ENCODE measurements at regions not wholly inside any gene's neighbourhood (a gene's known extent, or its start where the extent isn't known, plus 50 kb on each side); places are given as distances from the start of the nearest gene placed in this dataset.

DNA sequence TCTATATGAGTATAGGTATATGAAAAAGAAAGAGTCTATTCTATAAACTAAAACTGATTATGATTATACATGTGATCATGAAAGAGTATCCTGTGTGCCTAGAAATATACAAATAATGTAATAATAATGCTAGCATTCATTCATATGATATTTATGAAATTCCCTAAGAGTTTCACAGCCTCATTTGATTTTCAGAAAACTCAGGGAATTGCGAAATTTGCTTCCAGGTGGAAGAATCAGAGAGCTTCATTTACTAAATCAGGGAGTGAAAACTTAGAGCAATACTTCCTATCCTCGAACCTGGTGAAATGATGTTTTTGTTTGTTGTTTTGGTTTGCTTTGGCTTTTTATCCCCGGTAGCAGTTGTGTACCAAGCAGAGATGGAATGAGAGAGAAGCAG lies 1105.7 kb upstream of the SLIT2 start:
- Histone ChIP-seq H3K27me3 (ENCODE audit: control insufficient read depth, insufficient read depth, low read length) (no peaks in the 10 kb centered on the region), H3K36me3 (ENCODE audit: control insufficient read depth in 2 of 3, insufficient read depth in 3 of 3, low read length in 3 of 3) (no peaks in the 10 kb centered on the region), H3K4me1 (ENCODE audit: control insufficient read depth in 2 of 3, insufficient read depth in 2 of 3, low read depth in 1 of 3, low read length in 3 of 3) (no peaks in the 10 kb centered on the region), H3K4me3 (ENCODE audit: low read length in 3 of 3) (no peak overlapping the region), H3K9me3 (ENCODE audit: control insufficient read depth in 2 of 3, insufficient read depth in 1 of 3, low read length in 3 of 3) (no peaks in the 10 kb centered on the region), H3K9ac (ENCODE audit: low read length in 3 of 3) (no peak overlapping the region), H3K27ac (ENCODE audit: low read depth in 2 of 2, low read length in 2 of 2) (no peak overlapping the region)
- no peak for DNase-seq
- FAIRE-seq: no peak
- TF ChIP-seq, protein P1, sequence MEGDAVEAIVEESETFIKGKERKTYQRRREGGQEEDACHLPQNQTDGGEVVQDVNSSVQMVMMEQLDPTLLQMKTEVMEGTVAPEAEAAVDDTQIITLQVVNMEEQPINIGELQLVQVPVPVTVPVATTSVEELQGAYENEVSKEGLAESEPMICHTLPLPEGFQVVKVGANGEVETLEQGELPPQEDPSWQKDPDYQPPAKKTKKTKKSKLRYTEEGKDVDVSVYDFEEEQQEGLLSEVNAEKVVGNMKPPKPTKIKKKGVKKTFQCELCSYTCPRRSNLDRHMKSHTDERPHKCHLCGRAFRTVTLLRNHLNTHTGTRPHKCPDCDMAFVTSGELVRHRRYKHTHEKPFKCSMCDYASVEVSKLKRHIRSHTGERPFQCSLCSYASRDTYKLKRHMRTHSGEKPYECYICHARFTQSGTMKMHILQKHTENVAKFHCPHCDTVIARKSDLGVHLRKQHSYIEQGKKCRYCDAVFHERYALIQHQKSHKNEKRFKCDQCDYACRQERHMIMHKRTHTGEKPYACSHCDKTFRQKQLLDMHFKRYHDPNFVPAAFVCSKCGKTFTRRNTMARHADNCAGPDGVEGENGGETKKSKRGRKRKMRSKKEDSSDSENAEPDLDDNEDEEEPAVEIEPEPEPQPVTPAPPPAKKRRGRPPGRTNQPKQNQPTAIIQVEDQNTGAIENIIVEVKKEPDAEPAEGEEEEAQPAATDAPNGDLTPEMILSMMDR (IDR thresholded peaks at IDR 0.05; ENCODE audit: borderline replicate concordance, extremely low read depth, insufficient read depth): no peak
- intact Hi-C loops (cut with DNase I): no loop called here

DNA sequence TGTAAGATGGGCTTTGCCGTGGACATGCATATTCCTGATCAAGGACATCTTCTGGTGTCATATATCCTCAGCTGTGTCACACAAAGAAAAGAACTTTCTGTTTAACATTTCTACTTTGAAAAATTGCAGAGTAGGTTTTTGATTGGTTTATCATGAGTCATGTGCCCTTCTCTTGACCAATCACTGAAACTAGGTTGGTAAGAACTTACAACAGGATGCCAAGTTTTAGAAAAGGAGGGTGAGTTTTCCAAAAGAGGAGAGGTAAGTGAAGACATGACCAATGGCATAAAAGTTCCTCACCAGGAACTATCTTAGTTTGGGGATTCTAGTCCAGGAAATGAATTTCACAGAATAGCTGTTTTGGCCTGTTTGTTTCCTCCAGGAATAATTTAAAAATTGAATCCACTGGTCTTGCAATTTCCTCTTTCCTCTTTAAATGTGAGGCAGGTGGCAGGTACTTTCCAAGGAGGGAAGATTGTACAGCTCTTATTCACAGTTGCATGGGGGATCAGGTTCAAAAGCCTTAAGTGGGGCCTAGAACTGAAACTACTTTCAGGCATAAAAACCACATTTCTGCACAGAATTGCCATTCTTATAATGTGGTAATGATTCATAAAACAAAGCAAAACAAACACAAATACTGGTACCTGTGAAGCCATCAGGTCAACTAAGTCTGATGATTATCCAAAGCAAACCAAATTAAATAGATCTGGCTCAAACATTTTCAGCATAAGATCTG lies 1114.5 kb upstream of the LCORL start:
- Histone ChIP-seq H3K9ac (ENCODE audit: low read length in 3 of 3) (no peak overlapping the region), H3K36me3 (ENCODE audit: control insufficient read depth in 2 of 3, insufficient read depth in 3 of 3, low read length in 3 of 3) (no peaks in the 10 kb centered on the region), H3K4me1 (ENCODE audit: control insufficient read depth in 2 of 3, insufficient read depth in 2 of 3, low read depth in 1 of 3, low read length in 3 of 3) (no peaks in the 10 kb centered on the region), H3K9me3 (ENCODE audit: control insufficient read depth in 2 of 3, insufficient read depth in 1 of 3, low read length in 3 of 3) (no peaks in the 10 kb centered on the region), H3K27ac (ENCODE audit: low read depth in 2 of 2, low read length in 2 of 2) (no peak overlapping the region), H3K27me3 (ENCODE audit: control insufficient read depth, insufficient read depth, low read length) (no peaks in the 10 kb centered on the region), H3K4me3 (ENCODE audit: low read length in 3 of 3) (no peak overlapping the region)
- TF ChIP-seq, protein P1 (IDR thresholded peaks at IDR 0.05; ENCODE audit: borderline replicate concordance, extremely low read depth, insufficient read depth): no peak
- DNase-seq: no peak
- no peak for FAIRE-seq
- intact Hi-C loops (cut with DNase I): no loop called here

DNA sequence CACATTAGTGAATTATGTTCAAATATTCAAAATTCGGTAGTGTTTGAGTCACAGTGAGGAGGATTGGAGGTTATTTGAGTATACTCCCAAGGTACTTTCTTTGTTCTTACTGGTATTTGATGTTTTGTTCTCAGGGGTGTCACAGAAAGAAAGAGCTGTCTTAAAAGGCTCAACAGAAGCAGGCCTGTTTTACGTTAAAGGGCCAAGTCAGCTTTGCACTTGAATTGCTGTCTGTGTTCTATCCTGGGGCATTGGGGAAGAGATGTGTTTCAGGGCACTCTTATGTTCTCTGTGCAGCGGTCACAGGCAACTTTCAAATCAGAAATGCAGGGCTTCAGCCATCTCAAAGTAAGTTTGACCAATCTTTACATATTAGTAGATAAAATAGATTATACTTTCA lies 1113.1 kb upstream of the LCORL start:
- TF ChIP-seq, protein P1 (IDR thresholded peaks at IDR 0.05; ENCODE audit: borderline replicate concordance, extremely low read depth, insufficient read depth): no peak
- Histone ChIP-seq H3K27me3 (ENCODE audit: control insufficient read depth, insufficient read depth, low read length) (no peaks in the 10 kb centered on the region), H3K9ac (ENCODE audit: low read length in 3 of 3) (no peak overlapping the region), H3K4me3 (ENCODE audit: low read length in 3 of 3) (no peak overlapping the region), H3K4me1 (ENCODE audit: control insufficient read depth in 2 of 3, insufficient read depth in 2 of 3, low read depth in 1 of 3, low read length in 3 of 3) (no peaks in the 10 kb centered on the region), H3K27ac (ENCODE audit: low read depth in 2 of 2, low read length in 2 of 2) (no peak overlapping the region), H3K9me3 (ENCODE audit: control insufficient read depth in 2 of 3, insufficient read depth in 1 of 3, low read length in 3 of 3) (no peaks in the 10 kb centered on the region), H3K36me3 (ENCODE audit: control insufficient read depth in 2 of 3, insufficient read depth in 3 of 3, low read length in 3 of 3) (no peaks in the 10 kb centered on the region)
- FAIRE-seq (no peak), DNase-seq (no peak)
- intact Hi-C loops (cut with DNase I): no loop called here

DNA sequence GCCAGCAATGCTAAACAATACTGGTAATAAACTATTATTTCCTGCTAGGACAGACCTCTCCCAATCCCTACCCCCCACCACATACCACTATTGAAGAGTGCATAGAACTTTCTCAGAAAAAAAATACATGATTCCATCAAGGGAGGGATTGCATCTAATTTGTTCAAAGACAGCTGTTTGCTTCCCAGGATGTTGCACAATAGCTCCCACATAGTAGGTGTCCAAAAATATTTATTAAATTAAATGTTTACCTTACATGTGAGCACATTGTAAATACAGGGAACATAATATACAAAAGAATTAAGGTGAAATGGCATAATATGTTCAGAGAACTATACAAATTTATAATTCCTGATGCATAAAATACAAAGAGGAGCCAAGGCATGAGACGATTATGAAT lies 1111.8 kb upstream of the LCORL start:
- Histone ChIP-seq H3K36me3 (ENCODE audit: control insufficient read depth in 2 of 3, insufficient read depth in 3 of 3, low read length in 3 of 3) (no peaks in the 10 kb centered on the region), H3K27me3 (ENCODE audit: control insufficient read depth, insufficient read depth, low read length) (no peaks in the 10 kb centered on the region), H3K4me3 (ENCODE audit: low read length in 3 of 3) (no peak overlapping the region), H3K9ac (ENCODE audit: low read length in 3 of 3) (no peak overlapping the region), H3K4me1 (ENCODE audit: control insufficient read depth in 2 of 3, insufficient read depth in 2 of 3, low read depth in 1 of 3, low read length in 3 of 3) (no peaks in the 10 kb centered on the region), H3K9me3 (ENCODE audit: control insufficient read depth in 2 of 3, insufficient read depth in 1 of 3, low read length in 3 of 3) (no peaks in the 10 kb centered on the region), H3K27ac (ENCODE audit: low read depth in 2 of 2, low read length in 2 of 2) (no peak overlapping the region)
- TF ChIP-seq, protein P1 (IDR thresholded peaks at IDR 0.05; ENCODE audit: borderline replicate concordance, extremely low read depth, insufficient read depth): no peak
- DNase-seq (no peak), FAIRE-seq (no peak)
- intact Hi-C loops (cut with DNase I): no loop called here

Measured in kidney (tissue), 13 donors.